Neural progenitor cell (in vitro differentiated cells): ENCODE measurements at regions not wholly inside any gene's neighbourhood (a gene's known extent, or its start where the extent isn't known, plus 50 kb on each side); places are given as distances from the start of the nearest gene placed in this dataset.

Experiments used
- DNase-seq: peaks from one replicate; pipeline ENCODE4 v3.0.0-alpha.2; 2016; ENCODE audit warnings: low spot score
- H2AFZ ChIP-seq: fragments of 200-600 bp; sonication (generic); replicated peaks from 2 replicates; pipeline ENCODE4 v1.6.1; 2016; ENCODE audit warnings: antibody characterized with exemption
- H3F3A ChIP-seq: fragments of 200-600 bp; sonication (generic); 2 replicates; pipeline ENCODE4 v1.6.1; 2016; ENCODE audit warnings: antibody characterized with exemption, low read depth
- H3K27ac ChIP-seq: fragments of 200-600 bp; sonication (generic); 2 replicates; pipeline ENCODE4 v1.5.1; 2016; ENCODE audit warnings: mild to moderate bottlenecking
- H3K27me3 ChIP-seq: fragments of 200-600 bp; sonication (generic); 2 replicates; pipeline ENCODE4 v1.6.1; 2016; ENCODE audit warnings: mild to moderate bottlenecking, moderate library complexity
- H3K36me3 ChIP-seq: fragments of 200-600 bp; sonication (generic); 2 replicates; pipeline ENCODE4 v1.5.1; 2016
- H3K4me1 ChIP-seq: fragments of 200-600 bp; sonication (generic); 2 replicates; pipeline ENCODE4 v1.6.1; 2016; ENCODE audit warnings: mixed run types
- H3K4me2 ChIP-seq: fragments of 200-600 bp; sonication (generic); 2 replicates; pipeline ENCODE4 v1.6.1; 2016
- H3K4me3 ChIP-seq: fragments of 200-600 bp; sonication (generic); 2 replicates; pipeline ENCODE4 v1.5.1; 2016
- H3K79me2 ChIP-seq: fragments of 200-600 bp; sonication (generic); 2 replicates; pipeline ENCODE4 v1.6.1; 2016; ENCODE audit warnings: low read depth
- H3K9ac ChIP-seq: fragments of 200-600 bp; sonication (generic); 2 replicates; pipeline ENCODE4 v1.6.1; 2016
- H3K9me3 ChIP-seq: fragments of 200-600 bp; sonication (generic); 2 replicates; pipeline ENCODE4 v1.5.1; 2016; ENCODE audit warnings: low read depth
- H4K20me1 ChIP-seq: fragments of 200-600 bp; sonication (generic); 2 replicates; pipeline ENCODE4 v1.6.1; 2016; ENCODE audit warnings: low read depth
- H3K27ac Mint-ChIP-seq: 3 replicates; pipeline ENCODE4 v1.8.0; 2021; ENCODE audit warnings: mixed read lengths
- H3K27me3 Mint-ChIP-seq: 2 replicates; pipeline ENCODE4 v1.8.0; 2022; ENCODE audit warnings: low read depth, mild to moderate bottlenecking, inconsistent platforms, moderate library complexity, mixed read lengths; ENCODE audit not compliant: insufficient read depth
- H3K36me3 Mint-ChIP-seq: 3 replicates; pipeline ENCODE4 v1.8.0; 2021; ENCODE audit warnings: mixed read lengths
- H3K4me1 Mint-ChIP-seq: 3 replicates; pipeline ENCODE4 v1.8.0; 2021; ENCODE audit warnings: mixed read lengths
- H3K4me3 Mint-ChIP-seq: 3 replicates; pipeline ENCODE4 v1.8.0; 2021; ENCODE audit warnings: mild to moderate bottlenecking, moderate library complexity, mixed read lengths
- H3K9me3 Mint-ChIP-seq: 3 replicates; pipeline ENCODE4 v1.8.0; 2020; ENCODE audit warnings: mixed read lengths
- EZH2 ChIP-seq: fragments of 200-600 bp; sonication (generic); IDR thresholded peaks from 2 replicates; pipeline ENCODE4 v1.6.1; 2017; ENCODE audit warnings: antibody characterized with exemption, mild to moderate bottlenecking, moderate library complexity
- EZH2phosphoT487 ChIP-seq: fragments of 200-600 bp; sonication (generic); IDR thresholded peaks from 2 replicates; pipeline ENCODE4 v1.6.1; 2017; ENCODE audit warnings: antibody characterized with exemption
- TF ChIP-seq, protein P1 (sequence below): fragments of 200-600 bp; sonication (generic); IDR thresholded peaks from 2 replicates; pipeline ENCODE4 v1.5.1; 2017; ENCODE audit warnings: antibody characterized with exemption, mild to moderate bottlenecking

DNA sequence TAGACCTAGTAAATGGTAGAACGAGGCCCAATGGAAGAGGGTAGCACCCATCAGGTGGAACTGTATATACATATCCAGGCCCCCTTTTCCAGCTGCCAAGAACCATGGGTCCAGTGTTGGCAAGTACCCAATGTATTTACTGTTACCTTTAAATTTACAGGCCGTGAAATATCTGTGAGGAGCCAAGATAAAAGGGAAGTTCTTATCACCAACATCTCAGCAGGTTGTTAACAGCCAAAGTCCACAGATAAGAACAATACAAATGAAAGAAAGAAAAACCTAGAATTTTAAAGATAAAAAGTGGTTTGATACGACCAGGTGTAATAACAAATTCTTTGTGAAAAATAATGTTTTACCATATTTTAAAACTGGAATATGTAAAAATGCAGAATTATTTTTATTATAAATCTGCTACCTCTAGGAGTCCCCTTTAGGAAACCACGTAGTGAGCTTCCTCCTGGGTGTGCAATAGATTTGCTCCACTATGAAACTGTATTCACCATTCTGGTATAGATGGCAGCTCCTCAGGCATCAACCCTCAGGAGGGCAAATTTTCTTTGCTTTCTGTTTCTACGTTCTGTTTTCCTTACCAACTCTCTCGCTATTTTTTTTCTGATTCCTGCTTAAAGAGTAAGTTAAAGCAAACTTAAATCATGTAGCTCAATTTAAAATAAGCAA is 292.2 kb upstream of the SLC10A2 start:
- no peaks in the 10 kb centered on the region for H3K36me3 Mint-ChIP-seq
- Histone ChIP-seq H3K4me2 (no peak overlapping the region), H3K36me3 (no peaks in the 10 kb centered on the region), H3K9ac (no peak overlapping the region), H3K27ac (no peak overlapping the region), H3K9me3 (no peaks in the 10 kb centered on the region), H3K4me3 (no peak overlapping the region), H4K20me1 (no peaks in the 10 kb centered on the region), H3K27me3 (no peaks in the 10 kb centered on the region), H2AFZ (no peak overlapping the region), H3F3A (no peaks in the 10 kb centered on the region), H3K79me2 (no peaks in the 10 kb centered on the region), H3K4me1 (no peaks in the 10 kb centered on the region)
- H3K4me3 Mint-ChIP-seq: no peak overlapping the region
- no peak for TF ChIP-seq EZH2phosphoT487
- TF ChIP-seq, protein P1, sequence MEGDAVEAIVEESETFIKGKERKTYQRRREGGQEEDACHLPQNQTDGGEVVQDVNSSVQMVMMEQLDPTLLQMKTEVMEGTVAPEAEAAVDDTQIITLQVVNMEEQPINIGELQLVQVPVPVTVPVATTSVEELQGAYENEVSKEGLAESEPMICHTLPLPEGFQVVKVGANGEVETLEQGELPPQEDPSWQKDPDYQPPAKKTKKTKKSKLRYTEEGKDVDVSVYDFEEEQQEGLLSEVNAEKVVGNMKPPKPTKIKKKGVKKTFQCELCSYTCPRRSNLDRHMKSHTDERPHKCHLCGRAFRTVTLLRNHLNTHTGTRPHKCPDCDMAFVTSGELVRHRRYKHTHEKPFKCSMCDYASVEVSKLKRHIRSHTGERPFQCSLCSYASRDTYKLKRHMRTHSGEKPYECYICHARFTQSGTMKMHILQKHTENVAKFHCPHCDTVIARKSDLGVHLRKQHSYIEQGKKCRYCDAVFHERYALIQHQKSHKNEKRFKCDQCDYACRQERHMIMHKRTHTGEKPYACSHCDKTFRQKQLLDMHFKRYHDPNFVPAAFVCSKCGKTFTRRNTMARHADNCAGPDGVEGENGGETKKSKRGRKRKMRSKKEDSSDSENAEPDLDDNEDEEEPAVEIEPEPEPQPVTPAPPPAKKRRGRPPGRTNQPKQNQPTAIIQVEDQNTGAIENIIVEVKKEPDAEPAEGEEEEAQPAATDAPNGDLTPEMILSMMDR: no peak
- no peak for TF ChIP-seq EZH2
- H3K9me3 Mint-ChIP-seq: no peaks in the 10 kb centered on the region
- H3K27ac Mint-ChIP-seq: no peak overlapping the region
- H3K4me1 Mint-ChIP-seq: no peaks in the 10 kb centered on the region
- H3K27me3 Mint-ChIP-seq: no peaks in the 10 kb centered on the region
- DNase-seq: no peak

DNA sequence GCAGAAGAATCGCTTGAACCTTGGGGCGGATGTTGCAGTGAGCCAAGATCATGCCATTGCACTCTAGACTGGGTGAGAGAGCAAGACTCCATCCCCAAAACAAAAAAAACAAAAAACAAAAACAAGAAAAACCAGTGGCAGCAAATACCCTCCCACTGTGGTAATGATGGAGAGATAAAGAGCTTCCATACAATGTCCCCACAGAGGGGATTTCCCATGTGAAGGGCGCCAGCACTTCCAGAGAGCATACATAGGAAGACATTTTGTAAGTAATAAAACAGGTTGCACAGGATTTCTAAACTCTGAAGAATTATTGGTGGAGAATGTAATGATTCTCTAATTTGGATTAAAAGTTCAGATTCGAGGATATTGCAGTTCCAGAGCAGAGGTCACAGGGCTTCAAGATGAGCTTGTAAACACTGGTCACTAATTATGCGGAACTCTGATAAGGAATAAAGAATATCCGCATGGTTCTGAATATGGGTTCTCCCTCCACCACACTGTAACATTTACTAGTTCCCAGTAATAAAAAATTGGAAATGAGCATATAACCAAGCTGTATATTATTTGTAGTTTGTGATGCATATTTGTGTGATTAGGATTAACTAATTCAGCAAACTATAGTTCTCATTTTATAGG is 290.1 kb upstream of the SLC10A2 start:
- H4K20me1 ChIP-seq: no peaks in the 10 kb centered on the region
- H3K4me3 ChIP-seq: no peak overlapping the region
- H3K4me1 ChIP-seq: peaks cover under 1% of the 10 kb centered on the region
- H3K9ac ChIP-seq: no peak overlapping the region
- H3K9me3 ChIP-seq: no peaks in the 10 kb centered on the region
- DNase-seq: no peak
- H3K4me3 Mint-ChIP-seq: no peak overlapping the region
- H3K36me3 Mint-ChIP-seq: no peaks in the 10 kb centered on the region
- no peak overlapping the region for H3K4me2 ChIP-seq
- H3K27ac ChIP-seq: no peak overlapping the region
- no peaks in the 10 kb centered on the region for H3K9me3 Mint-ChIP-seq
- no peaks in the 10 kb centered on the region for H3K36me3 ChIP-seq
- H3K27me3 Mint-ChIP-seq: no peaks in the 10 kb centered on the region
- H2AFZ ChIP-seq: no peak overlapping the region
- no peaks in the 10 kb centered on the region for H3K79me2 ChIP-seq
- no peak overlapping the region for H3K27ac Mint-ChIP-seq
- TF ChIP-seq, protein P1: no peak
- TF ChIP-seq EZH2: no peak
- TF ChIP-seq EZH2phosphoT487: no peak
- no peaks in the 10 kb centered on the region for H3F3A ChIP-seq
- H3K27me3 ChIP-seq: no peaks in the 10 kb centered on the region
- peaks cover 4% of the 10 kb centered on the region for H3K4me1 Mint-ChIP-seq

DNA sequence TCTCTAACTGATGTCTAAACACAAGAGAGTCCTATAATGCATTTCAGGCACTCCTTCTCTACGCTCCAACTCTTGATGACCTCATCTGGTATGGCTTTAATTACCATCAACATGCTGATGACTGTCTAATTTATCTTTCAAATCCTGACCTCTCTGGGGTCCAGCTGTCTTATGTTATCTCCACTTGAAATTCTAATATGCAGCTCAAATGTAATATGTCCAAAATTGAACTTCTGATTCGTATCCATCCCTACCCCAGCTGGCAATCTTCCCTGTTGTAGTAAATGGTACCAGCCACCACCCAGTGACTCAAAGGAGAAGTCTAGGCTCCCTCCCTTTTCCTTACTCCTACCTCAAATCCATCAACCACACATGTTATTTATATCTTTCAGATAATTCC is 288.0 kb upstream of the SLC10A2 start:
- Histone ChIP-seq H3K27ac (no peak overlapping the region), H3K9ac (no peak overlapping the region), H3K4me2 (no peak overlapping the region), H3K9me3 (no peaks in the 10 kb centered on the region), H3K79me2 (no peaks in the 10 kb centered on the region), H4K20me1 (no peaks in the 10 kb centered on the region), H3F3A (peaks cover 3% of the 10 kb centered on the region), H3K4me3 (no peak overlapping the region), H2AFZ (no peak overlapping the region), H3K36me3 (no peaks in the 10 kb centered on the region), H3K4me1 (peaks cover 7% of the 10 kb centered on the region), H3K27me3 (no peaks in the 10 kb centered on the region)
- no peaks in the 10 kb centered on the region for H3K27me3 Mint-ChIP-seq
- no peak overlapping the region for H3K27ac Mint-ChIP-seq
- no peak for TF ChIP-seq EZH2phosphoT487
- no peak for TF ChIP-seq EZH2
- TF ChIP-seq, protein P1: no peak
- H3K4me3 Mint-ChIP-seq: no peak overlapping the region
- no peaks in the 10 kb centered on the region for H3K36me3 Mint-ChIP-seq
- H3K9me3 Mint-ChIP-seq: no peaks in the 10 kb centered on the region
- H3K4me1 Mint-ChIP-seq: peaks cover 13% of the 10 kb centered on the region
- no peak for DNase-seq
